ENCODE measurements at regions not wholly inside any gene's neighbourhood (a gene's known extent, or its start where the extent isn't known, plus 50 kb on each side); places are given as distances from the start of the nearest gene placed in this dataset.
A peak's percentile ranks its signal among the peaks of the same experiment; 100 is the strongest.
"Not testable (repeated sequence)": the region's sequence is repeated elsewhere in the genome, so short reads cannot be mapped to it uniquely, and the experiment has no call there.

- in situ Hi-C loops (cut with HindIII; ENCODE audit: low sequenced_read_pairs), result no loop called here
- no peak overlapping the region for H3K4me3 ChIP-seq (ENCODE audit: low read depth, low read length)
- TF ChIP-seq CTCF (IDR thresholded peaks at IDR 0.05; ENCODE audit: low read depth, low read length), result no peak
- no peak for DNase-seq (ENCODE audit: low read depth, low spot score)
Observed at GRCh38 chr21:15966231-15966630, 236.4 kb downstream of the USP25 start.

GRCh38 chr21:15966651-15967050 lies 236.9 kb downstream of the USP25 start:
- no peak for TF ChIP-seq CTCF (IDR thresholded peaks at IDR 0.05; ENCODE audit: low read depth, low read length)
- H3K4me3 ChIP-seq (ENCODE audit: low read depth, low read length), result no peak overlapping the region
- no peak for DNase-seq (ENCODE audit: low read depth, low spot score)
- in situ Hi-C loops (cut with HindIII; ENCODE audit: low sequenced_read_pairs), result no loop called here

- DNase-seq (ENCODE audit: low read depth, low spot score), result peak; percentile 64
- TF ChIP-seq CTCF (IDR thresholded peaks at IDR 0.05; ENCODE audit: low read depth, low read length), result no peak
- H3K4me3 ChIP-seq (ENCODE audit: low read depth, low read length), result no peak overlapping the region
- in situ Hi-C loops (cut with HindIII; ENCODE audit: low sequenced_read_pairs), result no loop called here
Observed at GRCh38 chr21:15967661-15968060, 237.9 kb downstream of the USP25 start.

DNA sequence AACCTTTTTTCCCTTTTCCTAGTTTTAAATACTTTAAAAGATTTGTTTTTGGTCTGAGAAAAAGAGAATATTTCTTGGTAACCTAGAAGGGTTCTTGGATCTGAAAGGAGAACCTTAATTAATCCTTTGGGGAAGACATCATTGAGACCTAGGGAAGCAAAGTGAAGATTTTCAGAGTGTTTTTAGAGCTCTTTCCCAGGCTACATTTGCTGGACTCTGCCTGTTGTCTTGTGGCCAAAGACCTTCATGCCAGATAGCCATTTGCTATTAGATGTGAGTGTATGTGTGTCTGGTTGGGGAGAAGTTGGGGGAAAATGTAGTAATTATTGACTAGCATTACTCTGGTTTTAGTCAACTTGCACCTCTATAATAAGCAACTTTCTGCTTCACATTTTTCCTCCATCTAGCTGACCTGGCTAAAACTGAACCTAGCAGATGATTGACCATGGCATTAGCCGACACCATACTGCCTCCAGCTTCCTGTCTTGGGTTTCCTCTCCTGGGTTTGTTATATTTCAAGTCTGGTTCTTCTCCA lies 239.1 kb downstream of the USP25 start:
- TF ChIP-seq CTCF (IDR thresholded peaks at IDR 0.05; ENCODE audit: low read depth, low read length), result no peak
- DNase-seq (ENCODE audit: low read depth, low spot score), result no peak
- H3K4me3 ChIP-seq (ENCODE audit: low read depth, low read length), result no peak overlapping the region
- in situ Hi-C loops (cut with HindIII; ENCODE audit: low sequenced_read_pairs), result no loop called here

- TF ChIP-seq CTCF (IDR thresholded peaks at IDR 0.05; ENCODE audit: low read depth, low read length), result peak; percentile 42
- no peak overlapping the region for H3K4me3 ChIP-seq (ENCODE audit: low read depth, low read length)
- in situ Hi-C loops (cut with HindIII; ENCODE audit: low sequenced_read_pairs), result no loop called here
- DNase-seq (ENCODE audit: low read depth, low spot score), result no peak
Observed at GRCh38 chr21:15976807-15977206, 247.0 kb downstream of the USP25 start.

- H3K4me3 ChIP-seq (ENCODE audit: low read depth, low read length), result no peak overlapping the region
- in situ Hi-C loops (cut with HindIII; ENCODE audit: low sequenced_read_pairs), result no loop called here
- DNase-seq (ENCODE audit: low read depth, low spot score), result peak; percentile 79
- TF ChIP-seq CTCF (IDR thresholded peaks at IDR 0.05; ENCODE audit: low read depth, low read length), result no peak
Observed at GRCh38 chr21:15978215-15978738, 248.5 kb downstream of the USP25 start.

DNA sequence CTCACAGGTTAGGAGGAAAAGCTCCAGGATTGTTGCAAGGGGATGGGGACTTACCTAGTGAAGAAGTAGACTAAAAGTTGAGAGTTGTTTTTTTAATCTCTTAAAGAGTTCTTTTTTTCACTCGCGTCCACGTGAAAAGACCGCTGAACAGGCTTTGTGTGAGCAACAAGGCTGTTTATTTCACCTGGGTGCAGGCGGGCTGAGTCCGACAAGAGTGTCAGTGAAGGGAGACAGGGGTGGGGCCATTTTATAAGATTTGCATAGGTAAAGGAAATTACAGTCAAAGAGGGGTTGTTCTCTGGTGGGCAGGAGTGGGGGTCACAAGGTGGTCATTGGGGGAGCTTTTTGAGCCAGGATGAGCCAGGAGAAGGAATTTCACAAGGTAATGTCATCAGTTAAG lies 249.7 kb downstream of the USP25 start:
- H3K4me3 ChIP-seq (ENCODE audit: low read depth, low read length); DNase-seq (ENCODE audit: low read depth, low spot score); in situ Hi-C loops (cut with HindIII; ENCODE audit: low sequenced_read_pairs): not testable (repeated sequence)

Data from astrocyte of the spinal cord (primary cell).